ENCODE measurements at regions not wholly inside any gene's neighbourhood (a gene's known extent, or its start where the extent isn't known, plus 50 kb on each side); places are given as distances from the start of the nearest gene placed in this dataset.
"Not testable (repeated sequence)": the region's sequence is repeated elsewhere in the genome, so short reads cannot be mapped to it uniquely, and the experiment has no call there.

GRCh38 chr5:62190931-62191330 lies 115.1 kb upstream of the KIF2A start:
- Histone ChIP-seq H3K9me2 (replicated peaks; ENCODE audit: insufficient read depth, low read length) (no peaks in the 10 kb centered on the region), H3K27me3 (replicated peaks; ENCODE audit: insufficient read depth, low read length) (no peaks in the 10 kb centered on the region), H3K27ac (ENCODE audit: low read length) (no peak overlapping the region), H3K36me3 (replicated peaks; ENCODE audit: insufficient read depth, low read length) (no peaks in the 10 kb centered on the region), H3K9ac (ENCODE audit: low read length) (no peak overlapping the region), H4K20me1 (ENCODE audit: insufficient read depth, low read length) (no peaks in the 10 kb centered on the region), H3K79me2 (ENCODE audit: low read length) (no peaks in the 10 kb centered on the region), H3F3A (ENCODE audit: insufficient read depth, low read length) (no peaks in the 10 kb centered on the region; the same call in 1 of the 2 replicates), H3K4me1 (ENCODE audit: low read length) (no peaks in the 10 kb centered on the region), H3K9me3 (replicated peaks; ENCODE audit: insufficient read depth, low read length) (no peaks in the 10 kb centered on the region), H2AFZ (ENCODE audit: low read length) (no peak overlapping the region), H3K4me2 (ENCODE audit: low read depth, low read length) (no peak overlapping the region), H3K4me3 (ENCODE audit: low read length) (no peak overlapping the region)
- TF ChIP-seq EZH2 (optimal IDR thresholded peaks at IDR 0.05; ENCODE audit: low read depth, low read length): no peak
- no peak for TF ChIP-seq CTCF (IDR thresholded peaks at IDR 0.05; ENCODE audit: low read length)
- no peak for TF ChIP-seq EZH2phosphoT487 (IDR thresholded peaks at IDR 0.05; ENCODE audit: low read length)
- DNase-seq: no peak

- Histone ChIP-seq H3K4me3 (ENCODE audit: low read length) (no peak overlapping the region), H4K20me1 (ENCODE audit: insufficient read depth, low read length) (no peaks in the 10 kb centered on the region), H3K9me2 (replicated peaks; ENCODE audit: insufficient read depth, low read length) (no peaks in the 10 kb centered on the region), H3K79me2 (ENCODE audit: low read length) (no peaks in the 10 kb centered on the region), H3K36me3 (replicated peaks; ENCODE audit: insufficient read depth, low read length) (no peaks in the 10 kb centered on the region), H3K4me2 (ENCODE audit: low read depth, low read length) (no peak overlapping the region), H3K27me3 (replicated peaks; ENCODE audit: insufficient read depth, low read length) (no peaks in the 10 kb centered on the region), H3K9ac (ENCODE audit: low read length) (no peak overlapping the region), H2AFZ (ENCODE audit: low read length) (no peak overlapping the region), H3F3A (ENCODE audit: insufficient read depth, low read length) (no peaks in the 10 kb centered on the region; the same call in 1 of the 2 replicates), H3K4me1 (ENCODE audit: low read length) (no peaks in the 10 kb centered on the region), H3K27ac (ENCODE audit: low read length) (no peak overlapping the region), H3K9me3 (replicated peaks; ENCODE audit: insufficient read depth, low read length) (no peaks in the 10 kb centered on the region)
- no peak for DNase-seq
- TF ChIP-seq EZH2 (optimal IDR thresholded peaks at IDR 0.05; ENCODE audit: low read depth, low read length): no peak
- no peak for TF ChIP-seq EZH2phosphoT487 (IDR thresholded peaks at IDR 0.05; ENCODE audit: low read length)
- no peak for TF ChIP-seq CTCF (IDR thresholded peaks at IDR 0.05; ENCODE audit: low read length)
Observed at GRCh38 chr5:62192958-62193357, 113.0 kb upstream of the KIF2A start.

GRCh38 chr5:62196532-62196931 lies 109.5 kb upstream of the KIF2A start:
- H3K36me3 ChIP-seq (replicated peaks; ENCODE audit: insufficient read depth, low read length); H3K27ac ChIP-seq (ENCODE audit: low read length); H2AFZ ChIP-seq (ENCODE audit: low read length); H3K79me2 ChIP-seq (ENCODE audit: low read length); DNase-seq; H3K4me2 ChIP-seq (ENCODE audit: low read depth, low read length); H3K4me3 ChIP-seq (ENCODE audit: low read length); H3K9me2 ChIP-seq (replicated peaks; ENCODE audit: insufficient read depth, low read length); H3K9me3 ChIP-seq (replicated peaks; ENCODE audit: insufficient read depth, low read length); H3K27me3 ChIP-seq (replicated peaks; ENCODE audit: insufficient read depth, low read length); H3F3A ChIP-seq (ENCODE audit: insufficient read depth, low read length); H3K9ac ChIP-seq (ENCODE audit: low read length); H4K20me1 ChIP-seq (ENCODE audit: insufficient read depth, low read length); H3K4me1 ChIP-seq (ENCODE audit: low read length): not testable (repeated sequence)

- H3K9me3 ChIP-seq (replicated peaks; ENCODE audit: insufficient read depth, low read length): no peaks in the 10 kb centered on the region
- no peaks in the 10 kb centered on the region for H3K27me3 ChIP-seq (replicated peaks; ENCODE audit: insufficient read depth, low read length)
- H3K4me3 ChIP-seq (ENCODE audit: low read length): no peak overlapping the region
- H3K9ac ChIP-seq (ENCODE audit: low read length): no peak overlapping the region
- H4K20me1 ChIP-seq (ENCODE audit: insufficient read depth, low read length): no peaks in the 10 kb centered on the region
- no peak for DNase-seq
- no peak overlapping the region for H2AFZ ChIP-seq (ENCODE audit: low read length)
- H3F3A ChIP-seq (ENCODE audit: insufficient read depth, low read length): no peaks in the 10 kb centered on the region
- no peak overlapping the region for H3K27ac ChIP-seq (ENCODE audit: low read length)
- TF ChIP-seq EZH2phosphoT487 (IDR thresholded peaks at IDR 0.05; ENCODE audit: low read length) (no peak), CTCF (IDR thresholded peaks at IDR 0.05; ENCODE audit: low read length) (no peak), EZH2 (optimal IDR thresholded peaks at IDR 0.05; ENCODE audit: low read depth, low read length) (no peak)
- no peaks in the 10 kb centered on the region for H3K9me2 ChIP-seq (replicated peaks; ENCODE audit: insufficient read depth, low read length)
- no peaks in the 10 kb centered on the region for H3K4me1 ChIP-seq (ENCODE audit: low read length)
- H3K4me2 ChIP-seq (ENCODE audit: low read depth, low read length): no peak overlapping the region
- H3K79me2 ChIP-seq (ENCODE audit: low read length): no peaks in the 10 kb centered on the region
- H3K36me3 ChIP-seq (replicated peaks; ENCODE audit: insufficient read depth, low read length): no peaks in the 10 kb centered on the region
Observed at GRCh38 chr5:62197697-62198096, 108.3 kb upstream of the KIF2A start.
